ENCODE measurements at regions not wholly inside any gene's neighbourhood (a gene's known extent, or its start where the extent isn't known, plus 50 kb on each side); places are given as distances from the start of the nearest gene placed in this dataset.

DNA sequence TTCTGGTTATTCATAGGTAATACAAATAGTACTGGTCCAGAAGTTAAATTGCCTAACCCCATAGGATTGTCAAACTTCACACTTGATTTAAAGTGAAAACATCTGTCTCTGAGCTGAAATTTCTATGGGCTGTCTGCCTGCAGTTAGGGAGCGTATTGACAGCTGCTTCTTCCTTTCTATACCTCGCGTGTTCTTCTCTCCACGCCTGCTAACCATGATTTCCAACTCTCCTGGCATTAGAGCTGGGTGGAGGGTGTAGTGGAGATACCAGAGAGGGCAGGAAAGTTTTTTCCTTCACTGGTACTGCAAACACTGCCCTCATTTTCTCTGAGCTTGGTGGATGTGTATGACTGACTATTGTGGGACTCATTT lies 429.0 kb upstream of the FBXO33 start:
- no peak for TF ChIP-seq EZH2phosphoT487 (conservative IDR thresholded peaks at IDR 0.05; ENCODE audit: low read length)
- TF ChIP-seq, protein P1, sequence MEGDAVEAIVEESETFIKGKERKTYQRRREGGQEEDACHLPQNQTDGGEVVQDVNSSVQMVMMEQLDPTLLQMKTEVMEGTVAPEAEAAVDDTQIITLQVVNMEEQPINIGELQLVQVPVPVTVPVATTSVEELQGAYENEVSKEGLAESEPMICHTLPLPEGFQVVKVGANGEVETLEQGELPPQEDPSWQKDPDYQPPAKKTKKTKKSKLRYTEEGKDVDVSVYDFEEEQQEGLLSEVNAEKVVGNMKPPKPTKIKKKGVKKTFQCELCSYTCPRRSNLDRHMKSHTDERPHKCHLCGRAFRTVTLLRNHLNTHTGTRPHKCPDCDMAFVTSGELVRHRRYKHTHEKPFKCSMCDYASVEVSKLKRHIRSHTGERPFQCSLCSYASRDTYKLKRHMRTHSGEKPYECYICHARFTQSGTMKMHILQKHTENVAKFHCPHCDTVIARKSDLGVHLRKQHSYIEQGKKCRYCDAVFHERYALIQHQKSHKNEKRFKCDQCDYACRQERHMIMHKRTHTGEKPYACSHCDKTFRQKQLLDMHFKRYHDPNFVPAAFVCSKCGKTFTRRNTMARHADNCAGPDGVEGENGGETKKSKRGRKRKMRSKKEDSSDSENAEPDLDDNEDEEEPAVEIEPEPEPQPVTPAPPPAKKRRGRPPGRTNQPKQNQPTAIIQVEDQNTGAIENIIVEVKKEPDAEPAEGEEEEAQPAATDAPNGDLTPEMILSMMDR (IDR thresholded peaks at IDR 0.05; ENCODE audit: insufficient read depth, low read length, poor library complexity, severe bottlenecking), result no peak
- no peak overlapping the region for H3K4me2 ChIP-seq (ENCODE audit: low read depth, low read length, poor library complexity, severe bottlenecking)
- no peak overlapping the region for H3K4me3 ChIP-seq (ENCODE audit: insufficient read depth, low read length, poor library complexity, severe bottlenecking)
- H3K9me2 ChIP-seq (replicated peaks; ENCODE audit: insufficient read depth, low read length), result no peaks in the 10 kb centered on the region
- no peak overlapping the region for H3K27ac ChIP-seq (ENCODE audit: low read depth, low read length)
- H3K36me3 ChIP-seq (ENCODE audit: low read length), result no peaks in the 10 kb centered on the region
- no peaks in the 10 kb centered on the region for H3K27me3 ChIP-seq (ENCODE audit: low read length)
- H2AFZ ChIP-seq (ENCODE audit: low read depth, low read length, severe bottlenecking), result no peak overlapping the region
- H3K79me2 ChIP-seq (ENCODE audit: insufficient read depth, low read length), result no peaks in the 10 kb centered on the region
- H3K9ac ChIP-seq (ENCODE audit: low read length), result no peak overlapping the region
- H3K9me3 ChIP-seq (ENCODE audit: insufficient read depth, low read length), result no peaks in the 10 kb centered on the region
- H4K20me1 ChIP-seq (ENCODE audit: low read depth, low read length), result no peaks in the 10 kb centered on the region
- no peaks in the 10 kb centered on the region for H3F3A ChIP-seq (ENCODE audit: insufficient read depth)

DNA sequence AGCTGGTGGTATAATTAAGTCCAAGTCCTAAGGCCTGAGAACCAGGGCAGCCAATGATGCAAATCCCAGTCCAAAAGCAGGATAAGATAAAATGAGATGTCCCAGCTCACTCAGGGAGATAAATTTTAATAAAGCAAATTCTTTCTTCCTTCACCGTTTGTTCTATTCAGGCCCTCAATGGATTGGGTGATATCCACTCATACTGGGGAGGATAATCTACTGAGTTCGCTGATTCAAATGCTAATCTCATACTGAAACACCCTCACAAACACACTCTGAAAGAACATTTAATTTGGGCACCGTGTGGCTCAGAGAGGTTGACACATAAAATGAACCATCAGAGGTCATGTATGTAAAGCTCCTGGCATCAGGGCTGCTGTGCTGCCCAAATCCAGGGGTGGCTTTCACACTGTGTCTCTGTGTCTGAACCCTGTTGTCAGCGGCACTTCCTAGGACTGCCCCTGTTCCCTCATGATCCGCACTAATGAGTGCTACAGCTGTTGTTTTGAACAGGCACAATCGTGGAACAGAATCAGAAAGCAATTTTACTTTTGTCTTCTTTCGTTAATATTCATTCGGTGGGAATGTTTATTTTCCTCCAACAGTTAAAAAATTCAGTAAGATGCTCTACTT lies 428.5 kb upstream of the FBXO33 start:
- H3K4me3 ChIP-seq (ENCODE audit: insufficient read depth, low read length, poor library complexity, severe bottlenecking), result no peak overlapping the region
- H3K36me3 ChIP-seq (ENCODE audit: low read length), result no peaks in the 10 kb centered on the region
- no peaks in the 10 kb centered on the region for H4K20me1 ChIP-seq (ENCODE audit: low read depth, low read length)
- H3K4me2 ChIP-seq (ENCODE audit: low read depth, low read length, poor library complexity, severe bottlenecking), result no peak overlapping the region
- H3K9me3 ChIP-seq (ENCODE audit: insufficient read depth, low read length), result no peaks in the 10 kb centered on the region
- H2AFZ ChIP-seq (ENCODE audit: low read depth, low read length, severe bottlenecking), result no peak overlapping the region
- H3K9ac ChIP-seq (ENCODE audit: low read length), result no peak overlapping the region
- H3K9me2 ChIP-seq (replicated peaks; ENCODE audit: insufficient read depth, low read length), result no peaks in the 10 kb centered on the region
- H3F3A ChIP-seq (ENCODE audit: insufficient read depth), result no peaks in the 10 kb centered on the region
- no peaks in the 10 kb centered on the region for H3K27me3 ChIP-seq (ENCODE audit: low read length)
- H3K27ac ChIP-seq (ENCODE audit: low read depth, low read length), result no peak overlapping the region
- H3K79me2 ChIP-seq (ENCODE audit: insufficient read depth, low read length), result no peaks in the 10 kb centered on the region
- TF ChIP-seq, protein P1 (IDR thresholded peaks at IDR 0.05; ENCODE audit: insufficient read depth, low read length, poor library complexity, severe bottlenecking), result no peak
- TF ChIP-seq EZH2phosphoT487 (conservative IDR thresholded peaks at IDR 0.05; ENCODE audit: low read length), result no peak

DNA sequence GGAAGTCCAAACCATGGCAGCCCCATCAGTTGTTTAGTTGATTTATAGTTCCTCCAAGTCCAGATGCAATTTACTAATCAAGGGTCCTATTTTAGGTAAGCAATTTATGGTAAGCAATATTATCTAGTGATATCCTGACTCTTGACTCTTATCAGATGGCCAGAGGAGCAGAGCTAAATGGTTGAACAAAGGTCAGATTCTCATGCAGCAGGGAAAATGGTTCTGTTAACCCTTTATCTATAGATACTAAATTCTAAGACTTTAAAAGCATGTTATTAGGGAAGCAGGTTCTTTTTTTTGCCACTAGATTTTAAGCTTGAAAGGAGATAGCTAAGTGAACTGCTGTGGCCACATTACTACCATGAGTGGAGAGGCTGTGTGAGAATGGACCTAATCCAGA lies 427.1 kb upstream of the FBXO33 start:
- H4K20me1 ChIP-seq (ENCODE audit: low read depth, low read length), result no peaks in the 10 kb centered on the region
- no peaks in the 10 kb centered on the region for H3K9me3 ChIP-seq (ENCODE audit: insufficient read depth, low read length)
- H2AFZ ChIP-seq (ENCODE audit: low read depth, low read length, severe bottlenecking), result no peak overlapping the region
- H3K36me3 ChIP-seq (ENCODE audit: low read length), result no peaks in the 10 kb centered on the region
- H3K79me2 ChIP-seq (ENCODE audit: insufficient read depth, low read length), result no peaks in the 10 kb centered on the region
- no peaks in the 10 kb centered on the region for H3K27me3 ChIP-seq (ENCODE audit: low read length)
- H3F3A ChIP-seq (ENCODE audit: insufficient read depth), result no peaks in the 10 kb centered on the region
- H3K9ac ChIP-seq (ENCODE audit: low read length), result no peak overlapping the region
- no peak overlapping the region for H3K4me3 ChIP-seq (ENCODE audit: insufficient read depth, low read length, poor library complexity, severe bottlenecking)
- TF ChIP-seq, protein P1 (IDR thresholded peaks at IDR 0.05; ENCODE audit: insufficient read depth, low read length, poor library complexity, severe bottlenecking), result no peak
- no peak for TF ChIP-seq EZH2phosphoT487 (conservative IDR thresholded peaks at IDR 0.05; ENCODE audit: low read length)
- no peak overlapping the region for H3K27ac ChIP-seq (ENCODE audit: low read depth, low read length)
- H3K4me2 ChIP-seq (ENCODE audit: low read depth, low read length, poor library complexity, severe bottlenecking), result no peak overlapping the region
- no peaks in the 10 kb centered on the region for H3K9me2 ChIP-seq (replicated peaks; ENCODE audit: insufficient read depth, low read length)
